HG03460 (cell line): ENCODE measurements at regions not wholly inside any gene's neighbourhood (a gene's known extent, or its start where the extent isn't known, plus 50 kb on each side); places are given as distances from the start of the nearest gene placed in this dataset.
"Not testable (repeated sequence)": the region's sequence is repeated elsewhere in the genome, so short reads cannot be mapped to it uniquely, and the experiment has no call there.

Experiments used
- ATAC-seq: cut with Tn5 transposase; IDR thresholded peaks from one replicate; pipeline ENCODE4 v1.9.1; 2021; ENCODE audit not compliant: unreplicated experiment

DNA sequence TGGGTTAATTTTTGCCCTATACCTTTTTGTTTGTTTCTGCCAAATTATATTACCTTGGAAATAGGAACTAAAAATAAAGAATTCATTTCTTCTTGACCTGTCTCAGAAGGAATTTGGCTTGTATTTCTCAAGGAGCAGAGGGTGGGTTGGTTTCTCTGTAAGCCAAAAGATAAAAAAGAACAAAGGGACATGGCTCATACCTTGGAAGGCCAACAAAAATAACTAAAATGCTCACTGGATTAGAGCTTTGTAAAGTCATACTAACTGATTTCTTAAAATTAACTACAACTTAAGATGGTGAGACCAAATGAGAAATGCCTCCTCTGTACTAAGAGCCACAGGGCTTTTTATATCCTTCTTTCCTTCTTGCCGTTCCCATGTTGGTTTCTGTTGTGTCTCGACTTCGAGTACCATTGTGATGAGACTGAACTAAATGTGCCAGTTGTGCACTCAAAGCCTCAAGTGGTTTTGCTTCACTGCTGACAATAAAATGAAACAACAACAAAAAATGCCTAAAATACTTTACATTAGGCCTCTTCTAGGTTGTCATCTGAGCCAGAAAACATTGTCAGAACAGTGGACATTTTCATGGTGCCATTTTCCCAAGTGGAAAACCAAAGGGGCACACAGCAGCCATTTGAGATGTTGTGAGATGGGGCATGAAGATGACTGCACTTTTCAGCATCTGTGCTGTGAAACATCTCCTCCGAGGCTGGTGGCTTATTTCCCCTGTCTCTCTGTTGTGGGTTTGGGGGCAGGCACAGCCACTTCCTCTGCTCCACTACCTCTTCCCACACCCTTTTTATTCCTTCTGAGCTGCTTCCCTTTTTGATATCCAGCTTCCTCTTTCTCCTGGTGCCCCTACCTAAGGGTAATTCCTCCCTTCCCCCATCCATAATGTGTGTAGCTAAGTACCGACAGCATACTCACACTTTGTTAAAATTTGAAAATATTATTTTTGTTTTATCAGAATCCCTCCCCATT, 51.8 kb upstream of the AGR3 start:
- no peak for ATAC-seq

- ATAC-seq: no peak
These were observed 53.0 kb upstream of the AGR3 start for GRCh38 chr7:16934722-16935340.

DNA sequence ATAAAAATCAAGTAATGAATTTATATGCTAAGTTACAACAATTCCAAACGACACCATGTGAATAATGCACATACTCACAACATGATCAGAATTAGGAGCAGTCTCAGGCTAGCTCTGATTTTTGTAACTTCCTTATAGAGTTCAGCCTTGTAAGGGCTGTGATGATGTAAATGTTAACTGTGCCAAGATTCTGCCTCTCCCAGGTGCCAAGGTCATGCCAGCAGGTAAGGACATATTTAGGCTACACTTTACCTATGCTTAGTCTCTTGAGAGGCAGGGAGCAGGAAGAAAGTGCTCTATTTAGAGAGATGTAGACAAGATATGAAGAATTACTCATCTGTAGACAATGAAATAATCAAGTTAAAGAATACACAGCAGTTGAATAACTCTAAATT, 53.6 kb upstream of the AGR3 start:
- ATAC-seq: no peak

DNA sequence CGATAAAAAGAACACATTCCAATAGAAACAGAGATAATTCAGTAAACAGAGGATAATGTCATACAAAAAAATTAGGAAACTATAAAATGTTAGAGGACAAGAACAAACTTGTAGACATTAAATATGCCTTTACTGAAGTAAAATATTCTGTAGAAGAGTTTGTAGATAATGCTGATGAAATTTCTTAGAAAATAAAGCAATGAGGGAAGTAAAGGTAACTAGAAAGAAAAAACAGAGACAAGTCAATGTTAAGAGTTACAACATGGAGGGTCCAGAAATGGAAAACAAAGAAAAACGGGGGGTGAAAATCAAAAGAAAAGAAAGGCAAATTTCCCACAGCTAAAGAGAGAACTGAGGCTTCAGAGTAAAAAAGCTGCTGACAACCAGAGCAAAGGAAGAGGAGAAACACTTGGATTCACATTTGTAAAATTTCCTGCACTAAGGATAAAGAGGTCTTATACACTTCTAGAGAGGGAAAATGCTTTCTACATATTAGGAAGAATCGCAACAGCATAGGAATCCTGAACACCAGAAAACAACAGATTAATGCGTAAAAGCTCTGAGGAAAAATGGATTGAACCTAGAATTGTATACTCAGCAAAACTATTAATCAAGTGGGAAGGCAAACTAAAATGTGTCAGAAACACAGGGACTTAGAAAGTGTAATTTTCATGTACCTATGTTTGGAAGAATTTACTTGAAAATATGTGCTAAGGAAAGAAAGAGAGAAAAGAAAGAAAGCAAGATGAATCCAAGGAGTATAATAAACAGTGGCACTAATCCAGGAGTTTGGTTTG, 55.0 kb upstream of the AGR3 start:
- ATAC-seq: no peak

- no peak for ATAC-seq
These were observed 57.4 kb upstream of the AGR3 start for GRCh38 chr7:16939161-16939560.

DNA sequence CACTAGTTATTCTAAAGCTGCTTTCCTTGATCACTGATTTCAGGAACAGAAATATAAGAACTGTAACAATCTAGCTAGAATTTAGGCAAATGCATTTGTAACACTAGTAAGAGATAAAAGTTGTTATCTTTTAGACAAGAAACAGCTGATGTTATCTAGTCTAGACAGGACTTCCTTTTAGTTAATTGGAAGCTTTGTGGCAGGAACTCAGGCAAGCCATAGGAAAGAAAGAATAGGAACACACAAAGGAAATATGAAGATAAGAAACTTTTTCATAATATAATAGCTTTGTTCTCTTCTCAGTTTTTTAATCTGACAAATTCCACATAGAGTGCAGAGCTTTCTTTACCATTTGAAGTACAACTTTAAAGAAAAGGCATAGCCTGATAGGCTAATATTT, 59.0 kb upstream of the AGR3 start:
- ATAC-seq: no peak

DNA sequence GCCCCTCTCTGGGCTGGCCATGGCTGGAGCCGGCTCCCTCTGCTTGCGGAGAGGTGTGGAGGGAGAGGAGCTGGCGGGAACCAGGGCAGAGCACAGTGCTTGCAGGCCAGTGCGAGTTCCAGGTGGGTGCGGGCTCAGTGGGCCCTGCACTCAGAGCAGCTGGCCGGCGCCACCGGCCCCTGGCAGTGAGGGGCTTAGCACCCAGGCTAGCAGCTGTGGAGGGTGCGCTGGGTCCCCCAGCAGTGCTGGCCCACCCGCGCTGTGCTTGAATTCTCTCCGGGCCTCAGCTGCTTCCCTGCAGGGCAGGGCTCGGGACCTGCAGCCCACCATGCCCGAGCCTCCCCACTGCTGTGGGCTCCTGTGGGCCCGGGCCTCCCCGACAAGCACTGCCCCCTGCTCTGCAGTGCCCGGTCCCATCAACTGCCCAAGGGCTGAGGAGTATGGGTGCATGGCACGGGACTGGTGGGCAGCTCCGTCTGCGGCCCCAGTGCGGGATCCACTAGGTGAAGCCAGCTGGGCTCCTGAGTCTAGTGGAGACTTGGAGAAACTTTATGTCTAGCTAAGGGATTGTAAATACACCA, 61.2 kb upstream of the AGR3 start:
- no peak for ATAC-seq

- no peak for ATAC-seq
These were observed 63.2 kb upstream of the AGR3 start for GRCh38 chr7:16944936-16945335.

DNA sequence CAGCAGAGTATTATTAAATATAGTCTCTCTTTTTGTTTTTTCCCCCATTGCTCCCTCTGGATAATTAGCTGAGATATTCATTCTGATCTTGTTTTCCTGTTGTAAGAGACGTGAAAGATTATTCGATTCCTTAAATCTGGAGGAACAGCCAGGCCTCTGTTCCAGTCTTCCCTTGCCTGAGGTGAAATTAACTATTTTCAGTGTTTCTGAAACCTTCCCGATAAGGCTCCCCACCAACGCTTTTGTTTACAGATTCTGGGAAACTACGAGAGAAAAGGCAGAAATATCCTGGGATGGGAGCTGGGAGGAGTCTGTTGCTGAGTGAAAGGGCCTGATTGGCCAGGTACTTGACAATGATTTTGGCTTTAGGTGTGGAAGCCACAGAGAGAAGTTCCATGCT, 63.6 kb upstream of the AGR3 start:
- ATAC-seq: no peak

GRCh38 chr7:16948110-16948509, 66.3 kb upstream of the AGR3 start:
- not testable (repeated sequence) for ATAC-seq

- ATAC-seq: no peak
These were observed 69.8 kb upstream of the AGR3 start for GRCh38 chr7:16951483-16952080.

DNA sequence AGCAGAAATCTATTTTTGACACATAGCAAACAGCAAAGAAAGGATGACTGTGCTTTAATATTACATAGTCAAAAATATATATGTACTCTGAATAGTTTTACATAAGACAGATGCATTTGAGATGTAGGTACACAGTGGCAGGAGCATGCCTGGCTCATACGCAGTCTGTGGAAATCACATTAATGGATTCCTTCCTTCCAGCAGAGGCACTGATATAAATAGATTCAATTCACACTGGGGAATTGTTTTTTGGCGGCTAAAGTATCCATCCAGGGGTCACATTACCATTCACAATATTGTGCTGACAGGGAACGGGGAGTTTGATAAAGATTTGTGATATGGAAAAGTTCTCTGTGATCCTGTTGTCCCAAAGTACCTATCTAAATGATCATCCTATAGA, 72.5 kb upstream of the AGR3 start:
- ATAC-seq: no peak

DNA sequence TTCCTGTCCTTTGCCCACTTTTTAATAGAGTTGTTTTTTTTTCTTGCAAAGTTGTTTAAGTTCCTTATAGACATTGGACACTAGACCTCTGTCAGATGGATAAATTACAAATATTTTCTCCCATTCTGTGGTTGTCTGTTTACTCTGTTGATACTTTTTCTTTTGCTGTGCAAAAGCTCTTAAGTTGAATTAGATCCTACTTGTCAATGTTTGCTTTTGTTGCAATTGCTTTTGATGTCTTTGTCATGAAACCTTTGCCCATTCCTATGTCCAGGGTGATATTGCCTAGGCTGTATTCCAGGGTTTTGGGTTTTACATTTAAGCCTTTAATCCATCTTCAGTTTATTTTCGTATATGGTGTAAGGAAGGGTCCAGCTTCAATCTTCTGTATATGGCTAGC, 76.9 kb upstream of the AGR3 start:
- no peak for ATAC-seq

GRCh38 chr7:16960337-16960965, 78.7 kb upstream of the AGR3 start:
- ATAC-seq: no peak

DNA sequence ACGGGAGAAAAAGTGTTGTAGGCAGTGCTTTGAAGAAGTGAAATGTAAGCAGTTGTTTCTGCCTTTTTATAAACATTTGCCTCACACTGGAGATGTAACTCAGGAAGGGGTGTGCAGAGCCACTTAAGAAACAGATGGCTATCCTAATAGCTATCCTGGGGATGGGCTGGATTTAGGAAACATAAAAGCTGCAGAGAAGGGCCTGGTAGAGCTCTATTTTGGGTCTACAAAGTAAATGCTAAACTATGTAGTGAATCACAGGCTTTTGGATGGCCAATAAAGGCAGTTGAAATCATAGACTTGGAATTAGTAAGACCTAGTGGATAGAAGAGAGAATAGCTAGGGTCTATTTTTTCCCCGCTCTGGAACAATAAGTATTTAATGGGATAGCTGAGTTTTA, 79.9 kb upstream of the AGR3 start:
- no peak for ATAC-seq

DNA sequence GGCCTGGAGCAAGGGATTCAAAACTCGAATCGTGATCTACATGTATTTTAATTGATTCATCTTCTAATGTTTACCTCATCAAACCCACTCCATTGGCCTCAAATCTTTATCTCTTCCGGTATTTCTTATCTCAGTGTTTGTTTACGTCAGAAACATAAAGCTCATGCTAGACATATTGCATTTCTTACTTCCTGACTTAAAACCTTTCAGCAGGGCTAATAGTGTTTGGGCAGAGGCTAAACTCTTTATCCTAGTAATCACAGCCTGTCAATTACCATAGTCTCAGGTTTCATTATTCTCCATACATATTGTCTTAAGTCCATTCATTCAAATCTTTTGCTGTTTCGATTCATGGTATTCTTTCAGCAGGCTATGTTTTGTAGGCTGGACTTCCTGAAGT, 81.3 kb upstream of the AGR3 start:
- no peak for ATAC-seq

- not testable (repeated sequence) for ATAC-seq
These were observed 83.9 kb upstream of the AGR3 start for GRCh38 chr7:16965697-16966096.

GRCh38 chr7:16967300-16967811, 85.6 kb upstream of the AGR3 start:
- no peak for ATAC-seq

GRCh38 chr7:16970732-16971482, 89.1 kb upstream of the AGR3 start:
- no peak for ATAC-seq
